ENCODE measurements at regions not wholly inside any gene's neighbourhood (a gene's known extent, or its start where the extent isn't known, plus 50 kb on each side); places are given as distances from the start of the nearest gene placed in this dataset.

GRCh38 chr4:34362654-34363053 lies 1881.7 kb downstream of the ARAP2 start:
- no peak for TF ChIP-seq CTCF (IDR thresholded peaks at IDR 0.05)
- TF ChIP-seq POLR2A (IDR thresholded peaks at IDR 0.05): no peak

Measured in adrenal gland (tissue), 5 donors.